NCI-H2227 treated with DMSO at 0.1 percent for 48 hours (cell line): ENCODE measurements at regions not wholly inside any gene's neighbourhood (a gene's known extent, or its start where the extent isn't known, plus 50 kb on each side); places are given as distances from the start of the nearest gene placed in this dataset.
"Not testable (repeated sequence)": the region's sequence is repeated elsewhere in the genome, so short reads cannot be mapped to it uniquely, and the experiment has no call there.

Experiments
- DNase-seq: peaks from one replicate; lab custom pipeline; 2025; lab: John Stamatoyannopoulos, UW

GRCh38 chr1:38500891-38501290 is 358.7 kb downstream of the RRAGC start:
- no peak for DNase-seq

GRCh38 chr1:38500352-38500751 is 359.2 kb downstream of the RRAGC start:
- no peak for DNase-seq

- peak; percentile 60 for DNase-seq
Observed at GRCh38 chr1:38498686-38499085, 360.9 kb downstream of the RRAGC start.

- no peak for DNase-seq
Observed at GRCh38 chr1:38497921-38498656, 361.5 kb downstream of the RRAGC start.

GRCh38 chr1:38493306-38493705 is 366.3 kb downstream of the RRAGC start:
- DNase-seq, result not testable (repeated sequence)

GRCh38 chr1:38489844-38490270 is 369.7 kb downstream of the RRAGC start:
- DNase-seq, result no peak

GRCh38 chr1:38488162-38488898 is 371.2 kb downstream of the RRAGC start:
- DNase-seq, result no peak

- DNase-seq, result no peak
Observed at GRCh38 chr1:38487396-38487795, 372.2 kb downstream of the RRAGC start.

- DNase-seq, result no peak
Observed at GRCh38 chr1:38486085-38486484, 373.5 kb downstream of the RRAGC start.

- no peak for DNase-seq
Observed at GRCh38 chr1:38481871-38482826, 377.4 kb downstream of the RRAGC start.

- not testable (repeated sequence) for DNase-seq
Observed at GRCh38 chr1:38479662-38480061, 379.9 kb downstream of the RRAGC start.

- no peak for DNase-seq
Observed at GRCh38 chr1:38477811-38478210, 381.8 kb downstream of the RRAGC start.

GRCh38 chr1:38476850-38477178 is 382.8 kb downstream of the RRAGC start:
- no peak for DNase-seq

- no peak for DNase-seq
Observed at GRCh38 chr1:38476111-38476849, 383.3 kb downstream of the RRAGC start.

- no peak for DNase-seq
Observed at GRCh38 chr1:38475624-38476005, 384.0 kb downstream of the RRAGC start.

- DNase-seq, result no peak
Observed at GRCh38 chr1:38474738-38475623, 384.6 kb downstream of the RRAGC start.

- DNase-seq, result no peak
Observed at GRCh38 chr1:38466487-38466886, 393.1 kb downstream of the RRAGC start.

- DNase-seq, result no peak
Observed at GRCh38 chr1:38465460-38465859, 394.1 kb downstream of the RRAGC start.

- no peak for DNase-seq
Observed at GRCh38 chr1:38464071-38464661, 395.4 kb downstream of the RRAGC start.

GRCh38 chr1:38463074-38463473 is 396.5 kb downstream of the RRAGC start:
- no peak for DNase-seq
